ENCODE measurements at regions not wholly inside any gene's neighbourhood (a gene's known extent, or its start where the extent isn't known, plus 50 kb on each side); places are given as distances from the start of the nearest gene placed in this dataset.
A peak's percentile ranks its signal among the peaks of the same experiment; 100 is the strongest.

DNA sequence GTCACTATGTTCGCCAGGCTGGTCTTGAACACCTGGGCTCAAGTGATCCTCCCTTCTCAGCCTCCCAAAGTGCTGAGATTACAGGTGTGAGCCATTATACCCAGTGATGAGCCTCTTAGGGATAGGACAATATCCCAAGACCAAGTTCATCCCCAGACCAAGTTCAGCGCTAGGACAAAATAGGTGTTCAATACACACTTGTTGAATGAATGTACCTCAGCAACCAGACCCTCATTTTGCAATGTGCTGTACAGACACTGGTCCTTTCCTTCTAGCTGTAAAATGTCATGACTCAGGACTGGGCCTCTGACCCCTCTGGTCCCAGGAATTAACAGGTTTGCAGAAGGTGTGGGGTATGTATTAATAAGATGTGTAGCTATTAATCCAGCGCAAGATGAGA, 246.0 kb downstream of the TSHZ3 start:
- DNase-seq (ENCODE audit: low read depth), result no peak
- TF ChIP-seq, protein P1, sequence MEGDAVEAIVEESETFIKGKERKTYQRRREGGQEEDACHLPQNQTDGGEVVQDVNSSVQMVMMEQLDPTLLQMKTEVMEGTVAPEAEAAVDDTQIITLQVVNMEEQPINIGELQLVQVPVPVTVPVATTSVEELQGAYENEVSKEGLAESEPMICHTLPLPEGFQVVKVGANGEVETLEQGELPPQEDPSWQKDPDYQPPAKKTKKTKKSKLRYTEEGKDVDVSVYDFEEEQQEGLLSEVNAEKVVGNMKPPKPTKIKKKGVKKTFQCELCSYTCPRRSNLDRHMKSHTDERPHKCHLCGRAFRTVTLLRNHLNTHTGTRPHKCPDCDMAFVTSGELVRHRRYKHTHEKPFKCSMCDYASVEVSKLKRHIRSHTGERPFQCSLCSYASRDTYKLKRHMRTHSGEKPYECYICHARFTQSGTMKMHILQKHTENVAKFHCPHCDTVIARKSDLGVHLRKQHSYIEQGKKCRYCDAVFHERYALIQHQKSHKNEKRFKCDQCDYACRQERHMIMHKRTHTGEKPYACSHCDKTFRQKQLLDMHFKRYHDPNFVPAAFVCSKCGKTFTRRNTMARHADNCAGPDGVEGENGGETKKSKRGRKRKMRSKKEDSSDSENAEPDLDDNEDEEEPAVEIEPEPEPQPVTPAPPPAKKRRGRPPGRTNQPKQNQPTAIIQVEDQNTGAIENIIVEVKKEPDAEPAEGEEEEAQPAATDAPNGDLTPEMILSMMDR (IDR thresholded peaks at IDR 0.05; ENCODE audit: control insufficient read depth, insufficient read depth, low read depth, low read length, missing control alignments), result no peak
- H3K4me3 ChIP-seq (ENCODE audit: control insufficient read depth, low read depth, low read length), result no peak overlapping the region

DNA sequence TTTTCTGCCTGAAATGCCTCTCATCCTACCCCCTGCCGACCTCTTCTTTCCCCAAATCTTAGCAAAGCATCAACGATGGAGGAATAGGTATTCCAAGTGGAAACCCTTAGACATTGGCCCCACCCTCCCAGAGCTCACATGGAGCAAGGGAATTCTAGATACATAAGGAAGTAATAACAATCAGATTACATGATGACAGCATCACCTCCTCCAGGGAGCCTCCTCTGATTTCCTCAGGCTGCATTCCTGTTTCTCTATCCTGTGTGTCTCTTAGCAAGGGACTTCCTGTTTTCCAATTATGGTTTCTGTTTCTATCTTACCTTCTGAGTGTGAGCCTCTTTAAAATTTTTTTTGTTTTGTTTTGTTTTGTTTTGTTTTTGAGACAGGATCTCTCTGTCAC, 246.6 kb downstream of the TSHZ3 start:
- TF ChIP-seq, protein P1 (IDR thresholded peaks at IDR 0.05; ENCODE audit: control insufficient read depth, insufficient read depth, low read depth, low read length, missing control alignments), result no peak
- no peak for DNase-seq (ENCODE audit: low read depth)
- no peak overlapping the region for H3K4me3 ChIP-seq (ENCODE audit: control insufficient read depth, low read depth, low read length)

DNA sequence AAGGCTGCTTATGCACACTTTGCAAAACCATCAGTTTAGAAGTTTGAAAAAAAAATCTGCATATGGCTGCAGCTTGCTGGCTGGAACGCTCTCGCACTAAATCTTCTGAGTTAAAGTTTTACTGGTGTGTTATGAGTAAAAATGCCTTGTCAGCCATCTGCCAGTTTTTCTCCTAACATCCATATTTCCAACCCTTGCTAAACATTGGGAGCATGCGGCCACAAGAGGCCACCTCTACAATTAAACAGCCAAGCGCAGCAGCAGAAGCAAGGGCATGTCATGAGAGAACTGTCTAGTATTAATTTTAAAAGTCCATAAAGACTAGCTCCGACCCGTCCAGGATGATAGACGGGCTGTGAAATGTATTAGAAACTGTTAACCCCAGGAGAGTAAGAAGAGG, 248.3 kb downstream of the TSHZ3 start:
- TF ChIP-seq, protein P1 (IDR thresholded peaks at IDR 0.05; ENCODE audit: control insufficient read depth, insufficient read depth, low read depth, low read length, missing control alignments), result no peak
- no peak for DNase-seq (ENCODE audit: low read depth)
- H3K4me3 ChIP-seq (ENCODE audit: control insufficient read depth, low read depth, low read length), result no peak overlapping the region

DNA sequence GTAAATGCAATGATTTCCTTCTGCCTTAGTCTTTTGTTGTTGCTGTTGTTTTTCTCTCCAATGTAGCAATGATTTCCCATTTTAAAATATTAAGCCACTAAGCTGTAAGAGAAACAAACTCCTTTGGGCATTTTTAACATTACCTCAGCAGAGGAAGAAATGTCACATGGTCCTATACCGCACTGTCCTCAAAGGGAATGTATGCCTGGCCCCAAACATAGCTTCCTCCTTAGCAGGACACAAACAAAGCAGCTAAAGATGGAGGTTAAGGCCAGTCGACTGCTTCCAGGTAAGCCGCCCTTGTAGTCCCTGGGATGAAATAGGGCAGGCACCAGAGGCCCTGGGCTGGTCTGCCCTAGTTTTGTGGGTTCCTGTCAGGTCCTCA, 249.0 kb downstream of the TSHZ3 start:
- TF ChIP-seq, protein P1 (IDR thresholded peaks at IDR 0.05; ENCODE audit: control insufficient read depth, insufficient read depth, low read depth, low read length, missing control alignments), result no peak
- no peak overlapping the region for H3K4me3 ChIP-seq (ENCODE audit: control insufficient read depth, low read depth, low read length)
- DNase-seq (ENCODE audit: low read depth), result no peak

DNA sequence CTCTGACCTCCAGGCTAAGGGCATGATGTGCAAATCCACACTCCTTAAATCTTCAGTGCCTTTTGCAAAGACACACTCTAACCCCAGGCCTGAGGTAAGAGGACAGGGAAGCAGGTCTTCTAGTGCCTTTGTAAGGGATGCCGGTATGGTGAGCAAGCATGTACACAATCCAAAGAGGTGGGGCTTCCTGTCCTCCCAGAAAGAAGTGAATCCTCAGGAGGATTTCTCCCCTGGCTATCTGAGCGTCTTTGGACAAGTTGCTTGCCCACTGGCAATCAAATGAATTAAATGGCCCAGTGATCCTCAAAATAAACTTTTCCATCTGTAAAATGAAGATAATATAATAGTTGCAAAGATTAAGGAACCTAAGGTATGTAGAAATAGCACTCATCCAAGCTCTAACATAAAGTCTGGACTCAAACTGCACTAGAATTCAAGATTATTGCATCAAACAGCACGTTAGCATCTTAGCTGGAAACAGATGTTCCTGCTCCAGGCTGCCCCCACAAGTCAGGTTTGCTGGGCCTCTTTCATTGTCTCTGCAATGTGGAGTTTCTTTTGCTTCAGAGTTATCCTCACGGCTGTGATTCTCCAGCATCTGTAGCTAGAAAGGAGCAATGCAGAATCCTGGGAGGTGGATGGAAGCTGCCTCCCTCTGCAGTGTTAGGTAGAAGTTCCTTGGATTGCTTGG, 249.6 kb downstream of the TSHZ3 start:
- TF ChIP-seq, protein P1 (IDR thresholded peaks at IDR 0.05; ENCODE audit: control insufficient read depth, insufficient read depth, low read depth, low read length, missing control alignments), result peak; percentile 15
- DNase-seq (ENCODE audit: low read depth), result peak; percentile 21
- no peak overlapping the region for H3K4me3 ChIP-seq (ENCODE audit: control insufficient read depth, low read depth, low read length)

DNA sequence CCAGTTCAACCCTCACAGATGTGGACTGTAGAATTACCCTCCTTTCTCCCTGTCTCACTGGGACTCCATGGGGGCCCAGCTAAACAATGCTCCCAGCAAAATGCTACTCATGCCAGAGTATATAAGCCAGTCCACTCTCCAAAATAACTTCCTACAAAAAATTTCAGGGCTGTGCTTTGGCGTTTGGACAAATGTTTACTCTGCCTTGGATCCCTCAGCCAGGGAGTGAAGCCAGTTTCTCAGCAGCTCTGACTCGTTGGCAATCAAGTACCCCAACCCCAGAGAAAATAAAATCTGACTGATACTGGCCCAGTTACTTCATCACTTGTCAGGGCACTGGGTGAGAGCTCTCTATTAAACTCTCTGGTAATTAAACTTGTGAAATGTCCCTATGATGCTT, 250.4 kb downstream of the TSHZ3 start:
- H3K4me3 ChIP-seq (ENCODE audit: control insufficient read depth, low read depth, low read length), result no peak overlapping the region
- no peak for DNase-seq (ENCODE audit: low read depth)
- TF ChIP-seq, protein P1 (IDR thresholded peaks at IDR 0.05; ENCODE audit: control insufficient read depth, insufficient read depth, low read depth, low read length, missing control alignments), result no peak
